Uterus (tissue), 3 donors: ENCODE measurements at regions not wholly inside any gene's neighbourhood (a gene's known extent, or its start where the extent isn't known, plus 50 kb on each side); places are given as distances from the start of the nearest gene placed in this dataset.

Experiments
- DNase-seq, 2 donors: peaks; one replicate each; pipeline ENCODE4 v3.0.0-alpha.2; 2019 to 2020
- H3K27ac ChIP-seq, 2 donors: fragments of 200-600 bp; sonication (generic); 1 replicate in 1 of 2; 2 replicates in 1 of 2; pipeline ENCODE4 v1.5.1; 2016 to 2018
- H3K27me3 ChIP-seq, 2 donors: fragments of 200-600 bp; sonication (generic); one replicate each; pipeline ENCODE4 v1.5.1; 2018 to 2019; ENCODE audit warnings: control low read depth in 1 of 2
- H3K36me3 ChIP-seq, 2 donors: fragments of 200-600 bp; sonication (generic); one replicate each; pipeline ENCODE4 v1.5.1; 2019; ENCODE audit warnings: control low read depth in 1 of 2
- H3K4me1 ChIP-seq, 2 donors: fragments of 200-600 bp; sonication (generic); one replicate each; pipeline ENCODE4 v1.5.1; 2018 to 2019; ENCODE audit warnings: control low read depth in 1 of 2
- H3K4me3 ChIP-seq, 2 donors: fragments of 200-600 bp; sonication (generic); 1 replicate in 1 of 2; 2 replicates in 1 of 2; pipeline ENCODE4 v1.5.1; 2018 to 2019; ENCODE audit warnings: mild to moderate bottlenecking in 1 of 2
- H3K9me3 ChIP-seq, 2 donors: fragments of 200-600 bp; sonication (generic); one replicate each; pipeline ENCODE4 v1.5.1; 2019; ENCODE audit warnings: control low read depth in 1 of 2
- POLR2A ChIP-seq, 2 donors: fragments of 450-650 bp; IDR thresholded peaks; one replicate each; pipeline ENCODE4 v1.6.1; 2016; ENCODE audit warnings: antibody characterized with exemption in 2 of 2, mild to moderate bottlenecking in 1 of 2, moderate library complexity in 1 of 2
- intact Hi-C: fragments of 100-400 bp; cut with DNase I; formaldehyde crosslinking; loops from one replicate; pipeline ENCODE4 v1.15.1; 2023; ENCODE audit warnings: low total_unique reads
- TF ChIP-seq, protein P1 (sequence below), 4 experiments: fragments of 200-600 bp in 2 of 4; fragments of 450-650 bp in 2 of 4; sonication (generic) in 2 of 4; IDR thresholded peaks; one replicate each; pipeline ENCODE4 v1.5.1; 2016 to 2019; ENCODE audit warnings: antibody characterized with exemption in 4 of 4, mild to moderate bottlenecking in 2 of 4, moderate library complexity in 1 of 4
- donor health status: DM: yes; HTN: yes; CAD: no.

DNA sequence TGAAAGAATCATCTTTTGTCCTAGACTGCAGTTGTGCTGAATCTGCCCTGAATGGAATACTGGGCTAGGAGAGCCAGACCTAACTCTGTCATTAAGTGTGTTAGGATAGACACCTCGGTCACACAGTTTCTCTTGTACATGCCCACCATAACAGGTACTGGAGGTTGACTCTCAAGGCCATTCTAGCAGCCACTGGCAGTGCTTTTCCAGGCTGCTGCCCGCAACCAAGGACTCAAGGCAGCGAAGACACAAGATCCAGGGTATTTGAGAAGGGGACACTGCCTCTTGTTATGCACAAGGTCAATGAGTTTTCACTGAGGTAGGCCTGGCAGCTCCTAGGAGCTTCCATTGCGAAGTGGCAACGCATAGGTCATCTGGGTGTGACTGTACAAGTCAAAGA lies 70.6 kb upstream of the ZNF746 start:
- Histone ChIP-seq H3K4me3 (no peak overlapping the region), H3K36me3 (no peaks in the 10 kb centered on the region), H3K9me3 (peaks cover 0 to 28% of the 10 kb centered on the region in 2 donors), H3K27me3 (no peaks in the 10 kb centered on the region), H3K4me1 (no peaks in the 10 kb centered on the region), H3K27ac (no peak overlapping the region)
- DNase-seq: no peak
- no peak for TF ChIP-seq POLR2A (IDR thresholded peaks at IDR 0.05)
- TF ChIP-seq, protein P1, sequence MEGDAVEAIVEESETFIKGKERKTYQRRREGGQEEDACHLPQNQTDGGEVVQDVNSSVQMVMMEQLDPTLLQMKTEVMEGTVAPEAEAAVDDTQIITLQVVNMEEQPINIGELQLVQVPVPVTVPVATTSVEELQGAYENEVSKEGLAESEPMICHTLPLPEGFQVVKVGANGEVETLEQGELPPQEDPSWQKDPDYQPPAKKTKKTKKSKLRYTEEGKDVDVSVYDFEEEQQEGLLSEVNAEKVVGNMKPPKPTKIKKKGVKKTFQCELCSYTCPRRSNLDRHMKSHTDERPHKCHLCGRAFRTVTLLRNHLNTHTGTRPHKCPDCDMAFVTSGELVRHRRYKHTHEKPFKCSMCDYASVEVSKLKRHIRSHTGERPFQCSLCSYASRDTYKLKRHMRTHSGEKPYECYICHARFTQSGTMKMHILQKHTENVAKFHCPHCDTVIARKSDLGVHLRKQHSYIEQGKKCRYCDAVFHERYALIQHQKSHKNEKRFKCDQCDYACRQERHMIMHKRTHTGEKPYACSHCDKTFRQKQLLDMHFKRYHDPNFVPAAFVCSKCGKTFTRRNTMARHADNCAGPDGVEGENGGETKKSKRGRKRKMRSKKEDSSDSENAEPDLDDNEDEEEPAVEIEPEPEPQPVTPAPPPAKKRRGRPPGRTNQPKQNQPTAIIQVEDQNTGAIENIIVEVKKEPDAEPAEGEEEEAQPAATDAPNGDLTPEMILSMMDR (IDR thresholded peaks at IDR 0.05): no peak
- intact Hi-C loops: no loop called here

DNA sequence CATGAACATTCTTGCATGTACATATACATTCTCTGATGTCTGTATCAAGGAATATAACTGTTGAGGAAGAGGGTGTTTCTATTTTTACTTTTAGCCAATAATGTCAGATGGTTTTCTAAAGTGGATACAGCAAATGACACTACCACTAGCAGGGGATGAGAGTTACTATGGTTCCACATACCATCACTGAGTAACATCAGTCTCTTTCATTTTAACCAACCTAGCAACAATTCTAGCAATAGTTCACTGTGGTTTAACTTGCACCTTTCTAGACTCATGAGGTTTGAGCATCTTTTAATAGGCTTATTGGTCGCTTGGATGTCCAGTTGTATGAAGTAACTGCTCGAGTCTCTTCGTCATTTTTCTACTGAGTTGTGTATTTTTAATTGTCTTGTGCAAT lies 68.5 kb upstream of the ZNF746 start:
- Histone ChIP-seq H3K27me3 (no peaks in the 10 kb centered on the region), H3K4me1 (no peaks in the 10 kb centered on the region), H3K27ac (no peak overlapping the region), H3K4me3 (no peak overlapping the region), H3K36me3 (no peaks in the 10 kb centered on the region), H3K9me3 (peaks cover 0 to 27% of the 10 kb centered on the region in 2 donors)
- intact Hi-C loops: no loop called here
- no peak for DNase-seq
- no peak for TF ChIP-seq POLR2A (IDR thresholded peaks at IDR 0.05)
- TF ChIP-seq, protein P1 (IDR thresholded peaks at IDR 0.05): no peak

DNA sequence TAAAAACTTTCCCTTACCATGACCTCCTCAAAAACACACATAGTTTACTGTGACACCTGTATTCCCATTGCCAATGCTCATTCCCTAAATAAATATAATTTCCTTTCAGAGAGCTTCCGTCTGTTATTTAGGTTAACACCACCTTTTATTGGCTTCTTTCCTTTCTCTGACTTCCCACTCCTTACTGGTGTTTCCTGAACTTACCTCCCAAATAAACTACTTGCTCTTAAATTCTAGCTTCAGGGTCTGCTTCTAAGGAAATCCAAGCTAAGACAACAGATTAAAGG lies 67.4 kb upstream of the ZNF746 start:
- no peak for DNase-seq
- H3K27ac ChIP-seq: no peak overlapping the region
- no peak overlapping the region for H3K4me3 ChIP-seq
- no peaks in the 10 kb centered on the region for H3K36me3 ChIP-seq
- H3K4me1 ChIP-seq: no peaks in the 10 kb centered on the region
- peaks cover 0 to 26% of the 10 kb centered on the region in 2 donors for H3K9me3 ChIP-seq
- intact Hi-C loops: no loop called here
- no peaks in the 10 kb centered on the region for H3K27me3 ChIP-seq
- no peak for TF ChIP-seq POLR2A (IDR thresholded peaks at IDR 0.05)
- TF ChIP-seq, protein P1 (IDR thresholded peaks at IDR 0.05): no peak

DNA sequence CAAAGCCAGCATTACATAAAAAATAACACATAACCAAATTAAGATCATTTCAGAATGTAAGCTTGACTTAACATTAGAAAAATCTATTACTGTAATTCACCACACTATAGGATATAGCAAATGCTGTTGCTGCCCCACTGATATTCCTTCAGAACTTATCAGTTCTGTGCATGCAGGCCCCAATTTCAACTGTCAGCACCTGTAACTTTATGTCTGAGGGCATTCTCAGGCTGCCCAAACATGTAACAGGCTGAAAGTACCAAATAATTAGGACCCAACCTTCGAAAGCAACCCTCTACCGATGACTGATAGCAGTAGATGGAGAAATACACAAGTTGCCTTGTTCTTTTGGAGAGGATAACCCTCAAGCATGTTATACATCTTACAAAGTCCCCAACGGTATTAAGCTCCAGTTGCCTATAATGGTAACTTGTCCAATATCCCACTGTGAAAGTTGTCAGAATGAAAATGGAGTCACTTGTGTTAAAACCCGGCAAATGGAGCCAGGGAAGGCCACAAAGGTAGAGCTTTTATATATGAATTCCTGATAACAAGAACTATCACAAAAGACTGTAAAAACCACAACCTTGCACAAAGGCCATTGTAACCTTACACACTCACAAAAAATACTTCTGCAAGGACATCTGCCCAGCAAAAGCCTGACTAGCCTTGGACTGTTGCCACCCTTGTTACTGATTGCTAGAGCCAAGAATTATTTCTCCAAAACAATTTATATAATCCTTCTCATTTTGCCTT lies 66.9 kb upstream of the ZNF746 start:
- peaks cover 0 to 20% of the 10 kb centered on the region in 2 donors for H3K9me3 ChIP-seq
- H3K27ac ChIP-seq: no peak overlapping the region
- H3K4me1 ChIP-seq: no peaks in the 10 kb centered on the region
- no peak overlapping the region for H3K4me3 ChIP-seq
- TF ChIP-seq, protein P1 (IDR thresholded peaks at IDR 0.05): no peak
- no peak for TF ChIP-seq POLR2A (IDR thresholded peaks at IDR 0.05)
- no peak for DNase-seq
- H3K36me3 ChIP-seq: no peaks in the 10 kb centered on the region
- no peaks in the 10 kb centered on the region for H3K27me3 ChIP-seq
- intact Hi-C loops: no loop called here

DNA sequence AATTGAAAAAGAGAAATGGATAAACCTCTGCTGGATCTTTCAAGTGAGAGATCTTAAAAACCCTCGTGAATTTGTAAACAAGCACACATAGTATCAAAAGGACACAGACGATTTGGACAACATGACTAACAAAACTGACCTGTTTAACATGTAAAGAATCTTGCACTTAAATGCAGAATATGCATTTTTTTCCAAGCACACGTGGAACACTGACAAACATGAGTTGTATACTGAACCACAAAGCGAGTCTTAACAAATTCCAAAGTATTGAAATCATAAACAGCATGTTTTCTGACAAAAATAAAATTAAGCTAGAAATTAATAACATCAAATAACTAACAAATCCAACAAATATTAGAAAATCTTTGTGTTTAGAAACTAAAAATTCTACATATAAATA lies 65.0 kb upstream of the ZNF746 start:
- no peaks in the 10 kb centered on the region for H3K4me1 ChIP-seq
- H3K36me3 ChIP-seq: no peaks in the 10 kb centered on the region
- H3K9me3 ChIP-seq: peaks cover 0 to 14% of the 10 kb centered on the region in 2 donors
- TF ChIP-seq, protein P1 (IDR thresholded peaks at IDR 0.05): no peak
- no peak for TF ChIP-seq POLR2A (IDR thresholded peaks at IDR 0.05)
- no peak overlapping the region for H3K27ac ChIP-seq
- no peak for DNase-seq
- no peaks in the 10 kb centered on the region for H3K27me3 ChIP-seq
- intact Hi-C loops: no loop called here
- no peak overlapping the region for H3K4me3 ChIP-seq
